ENCODE measurements at regions not wholly inside any gene's neighbourhood (a gene's known extent, or its start where the extent isn't known, plus 50 kb on each side); places are given as distances from the start of the nearest gene placed in this dataset.

GRCh38 chr1:60222360-60223115, 149.0 kb upstream of the C1orf87 start:
- Histone ChIP-seq H3K4me1 (ENCODE audit: control insufficient read depth, insufficient read depth, low read length, poor library complexity, severe bottlenecking) (no peaks in the 10 kb centered on the region), H3K4me3 (ENCODE audit: extremely low read depth, insufficient read depth, low read length, poor library complexity, severe bottlenecking) (no peak overlapping the region), H3K36me3 (ENCODE audit: control insufficient read depth, insufficient read depth, low read length) (no peaks in the 10 kb centered on the region), H3K27ac (ENCODE audit: low read depth, low read length, severe bottlenecking) (no peak overlapping the region), H3K9me3 (ENCODE audit: control insufficient read depth, low read length) (no peaks in the 10 kb centered on the region)
- WGBS, 2 experiments (ENCODE audit: insufficient coverage in 2 of 2) = 91 to 92% methylated on average over 8 of the region's 11 CpGs

GRCh38 chr1:60213253-60213652, 139.7 kb upstream of the C1orf87 start:
- Histone ChIP-seq H3K36me3 (ENCODE audit: control insufficient read depth, insufficient read depth, low read length) (no peaks in the 10 kb centered on the region), H3K4me3 (ENCODE audit: extremely low read depth, insufficient read depth, low read length, poor library complexity, severe bottlenecking) (no peak overlapping the region), H3K9me3 (ENCODE audit: control insufficient read depth, low read length) (no peaks in the 10 kb centered on the region), H3K27ac (ENCODE audit: low read depth, low read length, severe bottlenecking) (no peak overlapping the region), H3K4me1 (ENCODE audit: control insufficient read depth, insufficient read depth, low read length, poor library complexity, severe bottlenecking) (no peaks in the 10 kb centered on the region)
- 80 to 89% methylated on average over 4 to 5 of the region's 5 CpGs for WGBS, 2 experiments (ENCODE audit: insufficient coverage in 2 of 2)

- no peak overlapping the region for H3K27ac ChIP-seq (ENCODE audit: low read depth, low read length, severe bottlenecking)
- H3K9me3 ChIP-seq (ENCODE audit: control insufficient read depth, low read length) = no peaks in the 10 kb centered on the region
- H3K4me1 ChIP-seq (ENCODE audit: control insufficient read depth, insufficient read depth, low read length, poor library complexity, severe bottlenecking) = no peaks in the 10 kb centered on the region
- no CpG with 5 or more reads among the region's 1 CpG for WGBS, 2 experiments (ENCODE audit: insufficient coverage in 2 of 2)
- H3K36me3 ChIP-seq (ENCODE audit: control insufficient read depth, insufficient read depth, low read length) = no peaks in the 10 kb centered on the region
- H3K4me3 ChIP-seq (ENCODE audit: extremely low read depth, insufficient read depth, low read length, poor library complexity, severe bottlenecking) = no peak overlapping the region
These were observed 122.5 kb upstream of the C1orf87 start for GRCh38 chr1:60196026-60196425.

- Histone ChIP-seq H3K36me3 (ENCODE audit: control insufficient read depth, insufficient read depth, low read length) (no peaks in the 10 kb centered on the region), H3K4me1 (ENCODE audit: control insufficient read depth, insufficient read depth, low read length, poor library complexity, severe bottlenecking) (no peaks in the 10 kb centered on the region), H3K9me3 (ENCODE audit: control insufficient read depth, low read length) (no peaks in the 10 kb centered on the region), H3K27ac (ENCODE audit: low read depth, low read length, severe bottlenecking) (no peak overlapping the region), H3K4me3 (ENCODE audit: extremely low read depth, insufficient read depth, low read length, poor library complexity, severe bottlenecking) (no peak overlapping the region)
- WGBS, 2 experiments (ENCODE audit: insufficient coverage in 2 of 2) = 57% methylated on average over 1 of the region's 1 CpG; no CpG with 5 or more reads in 1 of the 2 experiments
These were observed 112.1 kb upstream of the C1orf87 start for GRCh38 chr1:60185684-60186083.

GRCh38 chr1:60184521-60184920, 111.0 kb upstream of the C1orf87 start:
- 86 to 88% methylated on average over 1 to 2 of the region's 2 CpGs for whole genome bisulfite sequencing, 2 experiments (ENCODE audit: insufficient coverage in 2 of 2)
- no peak overlapping the region for H3K4me3 ChIP-seq (ENCODE audit: extremely low read depth, insufficient read depth, low read length, poor library complexity, severe bottlenecking)
- no peaks in the 10 kb centered on the region for H3K4me1 ChIP-seq (ENCODE audit: control insufficient read depth, insufficient read depth, low read length, poor library complexity, severe bottlenecking)
- no peak overlapping the region for H3K27ac ChIP-seq (ENCODE audit: low read depth, low read length, severe bottlenecking)
- H3K9me3 ChIP-seq (ENCODE audit: control insufficient read depth, low read length) = no peaks in the 10 kb centered on the region
- H3K36me3 ChIP-seq (ENCODE audit: control insufficient read depth, insufficient read depth, low read length) = no peaks in the 10 kb centered on the region

GRCh38 chr1:60173729-60174505, 100.3 kb upstream of the C1orf87 start:
- Histone ChIP-seq H3K27ac (ENCODE audit: low read depth, low read length, severe bottlenecking) (no peak overlapping the region), H3K4me3 (ENCODE audit: extremely low read depth, insufficient read depth, low read length, poor library complexity, severe bottlenecking) (no peak overlapping the region), H3K9me3 (ENCODE audit: control insufficient read depth, low read length) (no peaks in the 10 kb centered on the region), H3K4me1 (ENCODE audit: control insufficient read depth, insufficient read depth, low read length, poor library complexity, severe bottlenecking) (no peaks in the 10 kb centered on the region), H3K36me3 (ENCODE audit: control insufficient read depth, insufficient read depth, low read length) (no peaks in the 10 kb centered on the region)
- WGBS, 2 experiments (ENCODE audit: insufficient coverage in 2 of 2) = 89 to 93% methylated on average over 2 to 3 of the region's 3 CpGs

GRCh38 chr1:60173006-60173405, 99.4 kb upstream of the C1orf87 start:
- Histone ChIP-seq H3K4me3 (ENCODE audit: extremely low read depth, insufficient read depth, low read length, poor library complexity, severe bottlenecking) (no peak overlapping the region), H3K27ac (ENCODE audit: low read depth, low read length, severe bottlenecking) (no peak overlapping the region), H3K4me1 (ENCODE audit: control insufficient read depth, insufficient read depth, low read length, poor library complexity, severe bottlenecking) (no peaks in the 10 kb centered on the region), H3K9me3 (ENCODE audit: control insufficient read depth, low read length) (no peaks in the 10 kb centered on the region), H3K36me3 (ENCODE audit: control insufficient read depth, insufficient read depth, low read length) (no peaks in the 10 kb centered on the region)
- WGBS, 2 experiments (ENCODE audit: insufficient coverage in 2 of 2) = 77 to 82% methylated on average over 2 of the region's 2 CpGs

GRCh38 chr1:60171801-60172200, 98.2 kb upstream of the C1orf87 start:
- whole genome bisulfite sequencing, 2 experiments (ENCODE audit: insufficient coverage in 2 of 2) = 85 to 89% methylated on average over 2 of the region's 4 CpGs
- Histone ChIP-seq H3K36me3 (ENCODE audit: control insufficient read depth, insufficient read depth, low read length) (no peaks in the 10 kb centered on the region), H3K4me1 (ENCODE audit: control insufficient read depth, insufficient read depth, low read length, poor library complexity, severe bottlenecking) (no peaks in the 10 kb centered on the region), H3K27ac (ENCODE audit: low read depth, low read length, severe bottlenecking) (no peak overlapping the region), H3K4me3 (ENCODE audit: extremely low read depth, insufficient read depth, low read length, poor library complexity, severe bottlenecking) (no peak overlapping the region), H3K9me3 (ENCODE audit: control insufficient read depth, low read length) (no peaks in the 10 kb centered on the region)

GRCh38 chr1:60170709-60171108, 97.1 kb upstream of the C1orf87 start:
- Histone ChIP-seq H3K4me3 (ENCODE audit: extremely low read depth, insufficient read depth, low read length, poor library complexity, severe bottlenecking) (no peak overlapping the region), H3K9me3 (ENCODE audit: control insufficient read depth, low read length) (no peaks in the 10 kb centered on the region), H3K27ac (ENCODE audit: low read depth, low read length, severe bottlenecking) (no peak overlapping the region), H3K36me3 (ENCODE audit: control insufficient read depth, insufficient read depth, low read length) (no peaks in the 10 kb centered on the region), H3K4me1 (ENCODE audit: control insufficient read depth, insufficient read depth, low read length, poor library complexity, severe bottlenecking) (no peaks in the 10 kb centered on the region)

GRCh38 chr1:60169206-60169605, 95.6 kb upstream of the C1orf87 start:
- no peak overlapping the region for H3K27ac ChIP-seq (ENCODE audit: low read depth, low read length, severe bottlenecking)
- H3K4me1 ChIP-seq (ENCODE audit: control insufficient read depth, insufficient read depth, low read length, poor library complexity, severe bottlenecking) = no peaks in the 10 kb centered on the region
- H3K4me3 ChIP-seq (ENCODE audit: extremely low read depth, insufficient read depth, low read length, poor library complexity, severe bottlenecking) = no peak overlapping the region
- no peaks in the 10 kb centered on the region for H3K36me3 ChIP-seq (ENCODE audit: control insufficient read depth, insufficient read depth, low read length)
- no CpG with 5 or more reads among the region's 2 CpGs for WGBS, 2 experiments (ENCODE audit: insufficient coverage in 2 of 2)
- no peaks in the 10 kb centered on the region for H3K9me3 ChIP-seq (ENCODE audit: control insufficient read depth, low read length)

GRCh38 chr1:60162936-60163335, 89.4 kb upstream of the C1orf87 start:
- H3K4me1 ChIP-seq (ENCODE audit: control insufficient read depth, insufficient read depth, low read length, poor library complexity, severe bottlenecking) = no peaks in the 10 kb centered on the region
- 85% methylated on average over 2 of the region's 2 CpGs; no CpG with 5 or more reads in 1 of the 2 experiments for WGBS, 2 experiments (ENCODE audit: insufficient coverage in 2 of 2)
- H3K9me3 ChIP-seq (ENCODE audit: control insufficient read depth, low read length) = no peaks in the 10 kb centered on the region
- H3K36me3 ChIP-seq (ENCODE audit: control insufficient read depth, insufficient read depth, low read length) = no peaks in the 10 kb centered on the region
- H3K4me3 ChIP-seq (ENCODE audit: extremely low read depth, insufficient read depth, low read length, poor library complexity, severe bottlenecking) = no peak overlapping the region
- H3K27ac ChIP-seq (ENCODE audit: low read depth, low read length, severe bottlenecking) = no peak overlapping the region

Data from mesodermal cell (in vitro differentiated cells).